HEK293 (cell line): ENCODE measurements at regions not wholly inside any gene's neighbourhood (a gene's known extent, or its start where the extent isn't known, plus 50 kb on each side); places are given as distances from the start of the nearest gene placed in this dataset.

Experiments used
- ATF2 ChIP-seq: fragments of 450-650 bp; formaldehyde crosslinking; IDR thresholded peaks from 2 replicates; pipeline ENCODE4 v1.5.1; 2016; ENCODE audit warnings: missing biosample characterization, missing genetic modification characterization, low read depth
- CTCF ChIP-seq: fragments of 450-650 bp; formaldehyde crosslinking; IDR thresholded peaks from 2 replicates; pipeline ENCODE4 v1.5.1; 2016; ENCODE audit warnings: missing biosample characterization, missing genetic modification characterization
- REST ChIP-seq: fragments of 450-650 bp; formaldehyde crosslinking; IDR thresholded peaks from 2 replicates; pipeline ENCODE4 v1.5.1; 2016; ENCODE audit warnings: missing biosample characterization, missing genetic modification characterization
- SP3 ChIP-seq: fragments of 450-650 bp; formaldehyde crosslinking; IDR thresholded peaks from 2 replicates; pipeline ENCODE4 v1.5.1; 2016; ENCODE audit warnings: missing biosample characterization, missing genetic modification characterization
- ZBTB11 ChIP-seq: fragments of 450-650 bp; formaldehyde crosslinking; conservative IDR thresholded peaks from 2 replicates; pipeline ENCODE4 v1.5.1; 2016; ENCODE audit warnings: low read depth, missing biosample characterization, missing genetic modification characterization
- ZBTB49 ChIP-seq: fragments of 450-650 bp; formaldehyde crosslinking; IDR thresholded peaks from 2 replicates; pipeline ENCODE4 v1.5.1; 2016; ENCODE audit warnings: missing biosample characterization, missing genetic modification characterization, low read depth
- ZFP37 ChIP-seq: fragments of 450-650 bp; formaldehyde crosslinking; IDR thresholded peaks from 2 replicates; pipeline ENCODE4 v1.5.1; 2016; ENCODE audit warnings: missing biosample characterization, missing genetic modification characterization
- ZNF335 ChIP-seq: fragments of 450-650 bp; formaldehyde crosslinking; conservative IDR thresholded peaks from 2 replicates; pipeline ENCODE4 v1.5.1; 2016; ENCODE audit warnings: missing biosample characterization, missing genetic modification characterization
- ZNF416 ChIP-seq: fragments of 450-650 bp; formaldehyde crosslinking; IDR thresholded peaks from 2 replicates; pipeline ENCODE4 v1.5.1; 2016; ENCODE audit warnings: missing biosample characterization, missing genetic modification characterization

GRCh38 chr5:102115736-102116135 lies 180.3 kb downstream of the SLCO4C1 start:
- TF ChIP-seq ATF2 (tag by site-specific recombination), result no peak
- TF ChIP-seq CTCF (tag by site-specific recombination), result no peak
- no peak for TF ChIP-seq REST
- no peak for TF ChIP-seq ZFP37 (tag by site-specific recombination)
- TF ChIP-seq ZBTB11, result no peak
- no peak for TF ChIP-seq ZBTB49 (tag by site-specific recombination)
- no peak for TF ChIP-seq ZNF335 (tag by site-specific recombination)
- no peak for TF ChIP-seq ZNF416 (tag by site-specific recombination)
- TF ChIP-seq SP3 (tag by site-specific recombination), result no peak
